Left cardiac atrium (tissue), 4 donors: ENCODE measurements at regions not wholly inside any gene's neighbourhood (a gene's known extent, or its start where the extent isn't known, plus 50 kb on each side); places are given as distances from the start of the nearest gene placed in this dataset.
A peak's percentile ranks its signal among the peaks of the same experiment; 100 is the strongest.

Experiments
- ATAC-seq, 2 donors: fragments of 200-7000 bp; cut with Tn5 transposase; one replicate each; pipeline ENCODE4 v1.9.1; 2020; ENCODE audit warnings: mild to moderate bottlenecking in 2 of 2, moderate library complexity in 2 of 2
- DNase-seq: peaks from one replicate; pipeline ENCODE4 v3.0.0-alpha.2; 2020
- intact Hi-C, 2 donors: fragments of 100-400 bp; cut with DNase I; formaldehyde crosslinking; loops; one replicate each; pipeline versions ENCODE4 v1.14.1 to v1.15.1; 2022 to 2023
- donor health status: DM: no; HTN: yes; CAD: no.
- donor health status: DM: no; HTN: yes; CAD: no; lungs with severe emphysema.
- donor health status: DM: yes; HTN: yes; CAD: no.
- donor health status: Dilated cardiomyopathy.

GRCh38 chr2:196224756-196225155 is 53.4 kb upstream of the STK17B start:
- intact Hi-C loops = no loop called here
- DNase-seq (no peak), ATAC-seq (no peak)

- DNase-seq = no peak
- ATAC-seq = peak in 1 of 2 donors; percentile 53
- intact Hi-C loops = no loop called here
These were observed 53.8 kb upstream of the STK17B start for GRCh38 chr2:196225213-196225612.

- ATAC-seq (no peak), DNase-seq (no peak)
- intact Hi-C loops = no loop called here
These were observed 54.8 kb upstream of the STK17B start for GRCh38 chr2:196226058-196226706.

- no peak for DNase-seq
- ATAC-seq = no peak
- intact Hi-C loops = no loop called here
These were observed 55.3 kb upstream of the STK17B start for GRCh38 chr2:196226707-196227065.

GRCh38 chr2:196229013-196229412 is 57.6 kb upstream of the STK17B start:
- intact Hi-C loops = no loop called here
- no peak for DNase-seq
- ATAC-seq = no peak

- no peak for DNase-seq
- no peak for ATAC-seq
- intact Hi-C loops = no loop called here
These were observed 58.9 kb upstream of the STK17B start for GRCh38 chr2:196230061-196230854.

- DNase-seq (no peak), ATAC-seq (peak; percentile 80 to 89)
- intact Hi-C loops = no loop called here
These were observed 61.8 kb upstream of the STK17B start for GRCh38 chr2:196233021-196233804.

GRCh38 chr2:196233805-196234475 is 62.6 kb upstream of the STK17B start:
- intact Hi-C loops = no loop called here
- DNase-seq (no peak), ATAC-seq (peak in 1 of 2 donors; percentile 29)

GRCh38 chr2:196234672-196235071 is 63.3 kb upstream of the STK17B start:
- DNase-seq (no peak), ATAC-seq (peak in 1 of 2 donors; percentile 6)
- intact Hi-C loops = no loop called here

- DNase-seq = no peak
- intact Hi-C loops = no loop called here
- ATAC-seq = no peak
These were observed 67.5 kb upstream of the STK17B start for GRCh38 chr2:196238836-196239380.

GRCh38 chr2:196239622-196240587 is 68.5 kb upstream of the STK17B start:
- DNase-seq = peak; percentile 59
- intact Hi-C loops = no loop called here
- ATAC-seq = peak; percentile 76 to 82

GRCh38 chr2:196241175-196241574 is 69.8 kb upstream of the STK17B start:
- no peak for ATAC-seq
- no peak for DNase-seq
- intact Hi-C loops = no loop called here

- DNase-seq (no peak), ATAC-seq (peak; percentile 58 to 68)
- intact Hi-C loops = no loop called here
These were observed 70.8 kb upstream of the STK17B start for GRCh38 chr2:196242131-196242620.

GRCh38 chr2:196244516-196244915 is 73.1 kb upstream of the STK17B start:
- ATAC-seq (no peak), DNase-seq (no peak)
- intact Hi-C loops = no loop called here

GRCh38 chr2:196244966-196245365 is 73.6 kb upstream of the STK17B start:
- DNase-seq (no peak), ATAC-seq (no peak)
- intact Hi-C loops = no loop called here

- DNase-seq = no peak
- no peak for ATAC-seq
- intact Hi-C loops = no loop called here
These were observed 74.2 kb upstream of the STK17B start for GRCh38 chr2:196245378-196246140.
